AG10803 (cell line): ENCODE measurements at regions not wholly inside any gene's neighbourhood (a gene's known extent, or its start where the extent isn't known, plus 50 kb on each side); places are given as distances from the start of the nearest gene placed in this dataset.

Experiments
- DNase-seq: peaks from one replicate; pipeline ENCODE4 v3.0.0; 2010; ENCODE audit warnings: low read depth
- H3K4me3 ChIP-seq: 2 replicates; pipeline ENCODE4 v1.5.1; 2011; ENCODE audit warnings: mild to moderate bottlenecking, low read length, control low read depth
- CTCF ChIP-seq: conservative IDR thresholded peaks from 2 replicates; pipeline ENCODE4 v1.5.1; 2011; ENCODE audit warnings: mild to moderate bottlenecking, low read length, control low read depth, inconsistent platforms

- TF ChIP-seq CTCF: no peak
Measured at GRCh38 chr6:14874975-14875480, 370.8 kb upstream of the JARID2 start.

GRCh38 chr6:14875481-14876063 lies 370.3 kb upstream of the JARID2 start:
- no peak for TF ChIP-seq CTCF
- no peak overlapping the region for H3K4me3 ChIP-seq
- no peak for DNase-seq

More at GRCh38 chr6:14874975-14875480, 370.8 kb upstream of the JARID2 start:
- H3K4me3 ChIP-seq: no peak overlapping the region
- no peak for DNase-seq

- no peak for TF ChIP-seq CTCF
- DNase-seq: peak; percentile 62
Measured at GRCh38 chr6:14876778-14877613, 368.9 kb upstream of the JARID2 start.

GRCh38 chr6:14877758-14878157 lies 368.1 kb upstream of the JARID2 start:
- DNase-seq: no peak
- TF ChIP-seq CTCF: no peak
- H3K4me3 ChIP-seq: no peak overlapping the region

More at GRCh38 chr6:14876778-14877613, 368.9 kb upstream of the JARID2 start:
- no peak overlapping the region for H3K4me3 ChIP-seq

GRCh38 chr6:14880052-14880451 lies 365.8 kb upstream of the JARID2 start:
- TF ChIP-seq CTCF: no peak

GRCh38 chr6:14880677-14881076 lies 365.2 kb upstream of the JARID2 start:
- H3K4me3 ChIP-seq: no peak overlapping the region
- no peak for TF ChIP-seq CTCF
- no peak for DNase-seq

More at GRCh38 chr6:14880052-14880451, 365.8 kb upstream of the JARID2 start:
- DNase-seq: no peak
- no peak overlapping the region for H3K4me3 ChIP-seq

- DNase-seq: peak; percentile 69
- no peak overlapping the region for H3K4me3 ChIP-seq
Measured at GRCh38 chr6:14881398-14881797, 364.5 kb upstream of the JARID2 start.

More at GRCh38 chr6:14881398-14881797, 364.5 kb upstream of the JARID2 start:
- no peak for TF ChIP-seq CTCF
